Mesothelial cell of epicardium (in vitro differentiated cells): ENCODE measurements at regions not wholly inside any gene's neighbourhood (a gene's known extent, or its start where the extent isn't known, plus 50 kb on each side); places are given as distances from the start of the nearest gene placed in this dataset.
"Not testable (repeated sequence)": the region's sequence is repeated elsewhere in the genome, so short reads cannot be mapped to it uniquely, and the experiment has no call there.

ENCODE experiments used
- DNase-seq, 2 experiments: peaks; one replicate each; pipeline ENCODE4 v3.0.0; 2021; ENCODE audit warnings: low spot score in 2 of 2; ENCODE audit not compliant: unreplicated experiment in 2 of 2
- H3K27ac Mint-ChIP-seq: 2 replicates; pipeline ENCODE4 v1.8.0; 2021; ENCODE audit warnings: mixed read lengths
- H3K27me3 Mint-ChIP-seq: 2 replicates; pipeline ENCODE4 v1.8.0; 2021; ENCODE audit warnings: low read depth, mixed read lengths
- H3K36me3 Mint-ChIP-seq: 2 replicates; pipeline ENCODE4 v1.8.0; 2021; ENCODE audit warnings: mixed read lengths
- H3K4me1 Mint-ChIP-seq: 2 replicates; pipeline ENCODE4 v1.8.0; 2021; ENCODE audit warnings: mixed read lengths
- H3K4me3 Mint-ChIP-seq: 2 replicates; pipeline ENCODE4 v1.8.0; 2021; ENCODE audit warnings: mild to moderate bottlenecking, moderate library complexity, mixed read lengths
- H3K9me3 Mint-ChIP-seq: 2 replicates; pipeline ENCODE4 v1.8.0; 2021; ENCODE audit warnings: mixed read lengths
- TF ChIP-seq, protein P1 (sequence below): fragments of 200-600 bp; sonication (generic); IDR thresholded peaks from one replicate; pipeline ENCODE4 v1.5.0; 2021; ENCODE audit warnings: antibody characterized with exemption; ENCODE audit not compliant: unreplicated experiment

DNA sequence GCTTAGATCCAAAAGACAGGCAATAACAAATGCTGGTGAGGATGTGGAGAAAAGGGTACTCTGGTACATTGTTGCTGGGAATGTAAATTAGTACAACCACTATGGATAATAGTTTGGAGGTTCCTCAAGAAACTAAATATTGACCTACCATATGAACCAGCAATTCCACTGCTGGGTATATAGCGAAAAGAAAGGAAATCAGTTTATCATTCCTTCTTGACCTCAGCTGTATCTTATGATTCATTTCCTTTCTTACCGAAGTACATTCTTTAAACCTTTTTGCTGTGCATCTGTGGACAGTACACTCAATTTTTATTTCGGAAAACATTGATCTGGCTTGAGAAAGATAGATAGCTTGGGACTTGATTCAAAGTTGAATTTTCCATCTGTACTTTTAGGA lies 183.2 kb upstream of the LRFN5 start:
- H3K4me1 Mint-ChIP-seq, result peaks cover 11% of the 10 kb centered on the region
- no peak for DNase-seq
- no peak overlapping the region for H3K4me3 Mint-ChIP-seq
- H3K9me3 Mint-ChIP-seq, result peaks cover 9% of the 10 kb centered on the region
- TF ChIP-seq, protein P1, sequence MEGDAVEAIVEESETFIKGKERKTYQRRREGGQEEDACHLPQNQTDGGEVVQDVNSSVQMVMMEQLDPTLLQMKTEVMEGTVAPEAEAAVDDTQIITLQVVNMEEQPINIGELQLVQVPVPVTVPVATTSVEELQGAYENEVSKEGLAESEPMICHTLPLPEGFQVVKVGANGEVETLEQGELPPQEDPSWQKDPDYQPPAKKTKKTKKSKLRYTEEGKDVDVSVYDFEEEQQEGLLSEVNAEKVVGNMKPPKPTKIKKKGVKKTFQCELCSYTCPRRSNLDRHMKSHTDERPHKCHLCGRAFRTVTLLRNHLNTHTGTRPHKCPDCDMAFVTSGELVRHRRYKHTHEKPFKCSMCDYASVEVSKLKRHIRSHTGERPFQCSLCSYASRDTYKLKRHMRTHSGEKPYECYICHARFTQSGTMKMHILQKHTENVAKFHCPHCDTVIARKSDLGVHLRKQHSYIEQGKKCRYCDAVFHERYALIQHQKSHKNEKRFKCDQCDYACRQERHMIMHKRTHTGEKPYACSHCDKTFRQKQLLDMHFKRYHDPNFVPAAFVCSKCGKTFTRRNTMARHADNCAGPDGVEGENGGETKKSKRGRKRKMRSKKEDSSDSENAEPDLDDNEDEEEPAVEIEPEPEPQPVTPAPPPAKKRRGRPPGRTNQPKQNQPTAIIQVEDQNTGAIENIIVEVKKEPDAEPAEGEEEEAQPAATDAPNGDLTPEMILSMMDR, result no peak
- no peaks in the 10 kb centered on the region for H3K36me3 Mint-ChIP-seq
- H3K27ac Mint-ChIP-seq, result no peak overlapping the region
- H3K27me3 Mint-ChIP-seq, result no peaks in the 10 kb centered on the region

DNA sequence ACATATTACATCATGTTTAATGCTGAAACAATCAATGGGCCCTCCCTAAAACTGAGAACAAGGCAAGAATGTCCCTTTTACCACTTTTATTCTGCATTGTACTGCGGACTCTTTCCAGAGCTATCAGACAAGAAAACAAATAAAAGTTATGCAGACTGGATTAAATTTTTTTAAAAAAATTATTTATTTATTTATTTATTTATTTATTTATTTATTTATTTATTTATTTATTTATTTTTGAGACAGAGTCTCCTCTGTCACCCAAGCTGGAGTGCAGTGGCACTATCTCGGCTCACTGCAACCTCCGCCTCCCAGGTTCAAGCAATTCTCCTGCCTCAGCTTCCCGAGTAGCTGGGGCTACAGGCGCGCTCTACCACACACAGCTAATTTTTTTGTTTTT lies 185.4 kb upstream of the LRFN5 start:
- DNase-seq, H3K4me3 Mint-ChIP-seq, H3K27me3 Mint-ChIP-seq, H3K4me1 Mint-ChIP-seq, H3K27ac Mint-ChIP-seq, H3K36me3 Mint-ChIP-seq: not testable (repeated sequence)
- H3K9me3 Mint-ChIP-seq, result peaks cover 16% of the 10 kb centered on the region

DNA sequence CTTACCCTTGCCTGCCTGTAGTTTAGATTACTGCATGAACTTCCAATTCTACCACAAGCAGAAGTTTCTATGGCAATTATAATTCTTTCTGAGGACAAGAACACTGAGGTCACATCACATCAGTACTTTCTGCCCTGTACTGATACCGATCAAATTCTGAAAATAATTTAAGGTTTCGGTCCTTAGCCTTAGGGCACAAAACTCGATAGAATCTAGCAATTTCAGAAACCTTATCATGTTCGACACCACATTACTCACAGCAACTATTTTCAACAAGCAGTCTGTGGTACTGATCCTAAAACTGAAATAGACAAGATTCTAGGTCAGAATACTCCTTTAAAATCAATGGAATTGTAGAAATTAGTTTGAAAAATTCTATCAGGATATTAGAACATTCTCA lies 187.0 kb upstream of the LRFN5 start:
- DNase-seq, result no peak
- Mint-ChIP-seq H3K27ac (no peak overlapping the region), H3K9me3 (peaks cover 19% of the 10 kb centered on the region), H3K36me3 (no peaks in the 10 kb centered on the region), H3K27me3 (no peaks in the 10 kb centered on the region), H3K4me3 (no peak overlapping the region), H3K4me1 (no peaks in the 10 kb centered on the region)
- TF ChIP-seq, protein P1, result no peak

DNA sequence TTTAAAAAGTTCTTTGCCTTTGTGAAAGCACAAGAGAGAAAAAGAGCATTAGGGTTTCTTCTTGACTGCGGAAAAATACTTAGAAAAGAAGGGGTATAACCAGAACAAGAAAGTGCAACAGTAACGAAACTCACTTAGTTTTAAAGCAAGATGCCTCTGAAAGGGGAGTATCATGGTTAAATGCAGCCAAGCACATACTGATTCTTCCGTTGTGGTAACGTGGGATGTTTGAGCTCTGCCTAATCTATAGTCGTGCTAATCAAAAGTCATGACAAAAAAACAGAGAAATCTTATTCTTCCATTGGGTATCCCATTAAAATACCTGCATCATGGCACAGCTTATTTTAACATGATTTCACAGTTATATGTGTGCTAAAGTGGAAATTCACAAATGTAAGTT lies 187.8 kb upstream of the LRFN5 start:
- peaks cover 6% of the 10 kb centered on the region for H3K4me1 Mint-ChIP-seq
- DNase-seq, result no peak
- no peaks in the 10 kb centered on the region for H3K36me3 Mint-ChIP-seq

DNA sequence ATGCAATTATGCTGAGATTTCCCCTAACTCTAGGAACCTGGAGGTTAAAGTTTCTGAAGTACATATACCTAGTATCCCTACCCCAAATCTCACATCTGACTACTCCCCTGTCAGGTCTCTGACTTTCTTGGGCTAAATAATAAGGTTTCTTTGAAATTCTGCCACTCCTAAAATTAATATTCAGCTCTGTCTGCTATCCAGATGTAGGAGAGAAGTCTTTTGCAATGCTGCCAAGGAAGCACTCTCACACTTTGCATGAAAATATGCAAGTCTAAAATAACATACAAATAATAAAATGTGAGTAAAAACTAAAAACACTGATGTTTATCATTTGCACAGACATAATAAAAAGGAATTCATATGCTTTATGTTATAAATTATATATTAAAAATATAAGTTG lies 196.9 kb upstream of the LRFN5 start:
- Mint-ChIP-seq H3K4me3 (no peak overlapping the region), H3K36me3 (no peaks in the 10 kb centered on the region), H3K4me1 (peaks cover 27% of the 10 kb centered on the region), H3K9me3 (peaks cover 4% of the 10 kb centered on the region), H3K27me3 (no peaks in the 10 kb centered on the region), H3K27ac (no peak overlapping the region)
- no peak for DNase-seq
- TF ChIP-seq, protein P1, result no peak

More for the DNA sequence above, 187.8 kb upstream of the LRFN5 start:
- Mint-ChIP-seq H3K9me3 (peaks cover 18% of the 10 kb centered on the region), H3K27me3 (no peaks in the 10 kb centered on the region), H3K4me3 (no peak overlapping the region), H3K27ac (no peak overlapping the region)
- TF ChIP-seq, protein P1, result no peak

DNA sequence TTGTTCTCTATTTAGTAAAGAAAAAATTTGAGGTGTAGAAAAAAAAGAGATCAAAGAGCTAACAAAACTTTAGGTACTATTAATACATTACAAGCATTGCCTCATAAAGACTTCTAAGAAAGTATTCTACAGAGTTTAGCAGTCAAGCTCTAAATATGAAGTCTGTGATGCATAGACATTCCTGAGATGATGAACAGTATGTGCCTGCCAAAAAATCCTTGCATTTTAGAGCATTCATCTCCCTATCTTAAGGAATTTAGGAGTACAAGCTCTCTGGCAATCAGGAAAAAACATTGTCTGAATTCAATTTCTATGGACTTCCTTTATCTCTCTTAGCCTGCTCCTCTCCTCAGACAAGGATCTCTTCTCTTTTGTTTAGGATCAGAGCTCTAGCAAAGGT lies 202.6 kb upstream of the LRFN5 start:
- Mint-ChIP-seq H3K27ac (peak overlapping the region; percentile 77), H3K27me3 (no peaks in the 10 kb centered on the region), H3K36me3 (no peaks in the 10 kb centered on the region), H3K9me3 (peaks cover 4% of the 10 kb centered on the region), H3K4me1 (peaks cover 16% of the 10 kb centered on the region), H3K4me3 (no peak overlapping the region)
- TF ChIP-seq, protein P1, result no peak
- no peak for DNase-seq
